ENCODE measurements at regions not wholly inside any gene's neighbourhood (a gene's known extent, or its start where the extent isn't known, plus 50 kb on each side); places are given as distances from the start of the nearest gene placed in this dataset.

DNA sequence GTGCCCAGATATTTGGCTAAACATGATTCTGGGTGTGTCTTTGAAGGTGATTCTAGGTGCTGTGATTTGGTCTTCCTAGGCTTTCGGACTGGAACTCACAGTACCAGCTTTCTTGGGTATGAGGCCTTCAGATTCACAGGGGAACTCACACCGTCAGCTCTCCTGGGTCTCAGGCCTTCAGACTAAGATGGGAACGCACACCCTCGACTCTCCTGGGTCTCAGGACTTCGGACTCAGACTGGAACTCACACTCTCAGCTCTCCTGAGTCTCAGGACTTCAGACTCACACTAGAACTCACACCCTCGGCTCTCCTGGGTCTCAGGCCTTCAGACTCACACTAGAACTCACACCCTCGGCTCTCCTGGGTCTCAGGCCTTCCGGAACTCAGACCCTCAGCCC, 137.7 kb downstream of the CRLF2 start:
- peaks cover 10% of the 10 kb centered on the region for H3K4me1 Mint-ChIP-seq
- TF ChIP-seq, protein P1, sequence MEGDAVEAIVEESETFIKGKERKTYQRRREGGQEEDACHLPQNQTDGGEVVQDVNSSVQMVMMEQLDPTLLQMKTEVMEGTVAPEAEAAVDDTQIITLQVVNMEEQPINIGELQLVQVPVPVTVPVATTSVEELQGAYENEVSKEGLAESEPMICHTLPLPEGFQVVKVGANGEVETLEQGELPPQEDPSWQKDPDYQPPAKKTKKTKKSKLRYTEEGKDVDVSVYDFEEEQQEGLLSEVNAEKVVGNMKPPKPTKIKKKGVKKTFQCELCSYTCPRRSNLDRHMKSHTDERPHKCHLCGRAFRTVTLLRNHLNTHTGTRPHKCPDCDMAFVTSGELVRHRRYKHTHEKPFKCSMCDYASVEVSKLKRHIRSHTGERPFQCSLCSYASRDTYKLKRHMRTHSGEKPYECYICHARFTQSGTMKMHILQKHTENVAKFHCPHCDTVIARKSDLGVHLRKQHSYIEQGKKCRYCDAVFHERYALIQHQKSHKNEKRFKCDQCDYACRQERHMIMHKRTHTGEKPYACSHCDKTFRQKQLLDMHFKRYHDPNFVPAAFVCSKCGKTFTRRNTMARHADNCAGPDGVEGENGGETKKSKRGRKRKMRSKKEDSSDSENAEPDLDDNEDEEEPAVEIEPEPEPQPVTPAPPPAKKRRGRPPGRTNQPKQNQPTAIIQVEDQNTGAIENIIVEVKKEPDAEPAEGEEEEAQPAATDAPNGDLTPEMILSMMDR (IDR thresholded peaks at IDR 0.05), result no peak
- no peak overlapping the region for H3K27ac Mint-ChIP-seq
- H3K4me3 Mint-ChIP-seq, result no peak overlapping the region
- peaks cover 19% of the 10 kb centered on the region for H3K27me3 Mint-ChIP-seq (ENCODE audit: low read depth, poor library complexity)
- peaks cover 21% of the 10 kb centered on the region for H3K9me3 Mint-ChIP-seq
- DNase-seq, result no peak
- no peaks in the 10 kb centered on the region for H3K36me3 Mint-ChIP-seq (ENCODE audit: low read depth)

DNA sequence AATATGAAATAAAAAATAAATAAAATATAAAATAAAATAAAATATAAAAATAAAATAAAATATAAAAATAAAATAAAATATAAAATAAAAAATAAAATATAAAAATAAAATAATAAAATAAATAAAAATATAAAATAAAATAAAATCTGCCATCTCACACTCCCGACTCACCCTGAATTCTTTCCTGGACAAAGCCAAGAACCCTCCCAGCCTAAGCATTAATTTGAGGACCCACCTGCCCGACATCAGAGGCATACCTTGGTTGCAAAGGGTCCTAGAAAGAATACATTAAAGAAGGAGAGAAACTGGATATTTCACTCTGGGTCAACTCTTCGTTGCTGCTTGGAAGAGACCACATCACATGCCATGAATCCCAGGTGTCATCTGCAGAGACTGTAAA, 138.3 kb downstream of the CRLF2 start:
- Mint-ChIP-seq H3K36me3 (ENCODE audit: low read depth) (no peaks in the 10 kb centered on the region), H3K9me3 (peaks cover 21% of the 10 kb centered on the region), H3K27me3 (ENCODE audit: low read depth, poor library complexity) (peaks cover 19% of the 10 kb centered on the region), H3K27ac (no peak overlapping the region), H3K4me1 (peaks cover 10% of the 10 kb centered on the region), H3K4me3 (no peak overlapping the region)
- TF ChIP-seq, protein P1 (IDR thresholded peaks at IDR 0.05), result no peak
- DNase-seq, result no peak

DNA sequence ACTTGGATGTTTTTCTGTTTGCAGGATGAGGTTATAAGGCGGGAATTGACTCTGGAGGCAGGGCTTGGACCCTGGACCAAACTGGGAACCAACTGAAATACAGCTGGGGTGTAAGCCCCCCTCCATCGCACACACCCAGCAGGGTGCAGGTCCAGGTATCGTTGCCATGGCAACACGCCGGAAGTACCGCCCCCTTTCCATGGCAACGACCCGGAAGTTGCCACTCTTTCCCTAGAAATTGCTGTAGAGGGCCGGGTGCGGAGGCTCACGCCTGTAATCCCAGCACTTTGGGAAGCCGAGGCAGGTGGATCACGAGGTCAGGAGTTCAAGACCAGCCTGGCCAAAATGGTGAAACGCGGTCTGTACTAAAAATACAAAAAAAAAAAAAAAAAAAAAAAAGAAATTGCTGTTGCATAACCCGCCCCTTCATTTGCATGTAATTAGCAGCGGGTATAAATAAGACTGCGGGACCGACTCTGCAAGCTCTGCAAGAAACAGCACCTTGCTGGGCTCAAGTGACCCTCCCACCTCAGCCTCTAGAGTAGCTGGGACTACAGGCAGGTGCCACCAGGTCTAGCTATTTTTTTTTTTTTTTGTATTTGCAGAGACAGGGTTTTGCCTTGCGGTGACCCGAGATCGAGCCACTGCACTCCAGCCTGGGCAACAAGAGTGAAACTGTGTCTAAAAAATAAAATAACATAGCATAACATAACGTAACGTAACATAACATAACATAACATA, 139.6 kb downstream of the CRLF2 start:
- no peak for DNase-seq
- H3K27me3 Mint-ChIP-seq (ENCODE audit: low read depth, poor library complexity), result peaks cover 20% of the 10 kb centered on the region
- peaks cover 10% of the 10 kb centered on the region for H3K4me1 Mint-ChIP-seq
- TF ChIP-seq, protein P1 (IDR thresholded peaks at IDR 0.05), result no peak
- no peaks in the 10 kb centered on the region for H3K36me3 Mint-ChIP-seq (ENCODE audit: low read depth)
- H3K9me3 Mint-ChIP-seq, result peaks cover 21% of the 10 kb centered on the region
- H3K4me3 Mint-ChIP-seq, result no peak overlapping the region
- no peak overlapping the region for H3K27ac Mint-ChIP-seq

DNA sequence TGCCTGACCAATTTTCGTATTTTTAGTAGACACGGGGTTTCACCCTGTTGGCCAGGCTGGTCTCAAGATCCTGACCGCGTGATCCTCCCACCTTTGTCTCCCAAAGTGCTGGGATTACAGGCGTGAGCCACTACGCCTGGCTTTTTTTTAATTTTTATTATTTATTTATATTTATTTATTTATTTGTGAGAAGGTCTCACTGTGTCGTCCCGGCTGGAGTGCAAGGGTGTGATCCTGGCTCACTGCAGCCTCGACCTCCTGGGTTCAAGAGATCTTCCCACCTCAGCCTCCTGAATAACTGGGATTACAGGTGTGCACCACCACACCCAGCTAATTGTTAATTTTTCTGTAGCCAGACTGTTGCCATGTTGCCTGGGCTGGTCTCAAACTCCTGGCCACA, 141.1 kb downstream of the CRLF2 start:
- no peak overlapping the region for H3K27ac Mint-ChIP-seq
- no peaks in the 10 kb centered on the region for H3K36me3 Mint-ChIP-seq (ENCODE audit: low read depth)
- peaks cover 26% of the 10 kb centered on the region for H3K27me3 Mint-ChIP-seq (ENCODE audit: low read depth, poor library complexity)
- peaks cover 16% of the 10 kb centered on the region for H3K9me3 Mint-ChIP-seq
- no peaks in the 10 kb centered on the region for H3K4me1 Mint-ChIP-seq
- no peak overlapping the region for H3K4me3 Mint-ChIP-seq
- TF ChIP-seq, protein P1 (IDR thresholded peaks at IDR 0.05), result no peak
- no peak for DNase-seq

DNA sequence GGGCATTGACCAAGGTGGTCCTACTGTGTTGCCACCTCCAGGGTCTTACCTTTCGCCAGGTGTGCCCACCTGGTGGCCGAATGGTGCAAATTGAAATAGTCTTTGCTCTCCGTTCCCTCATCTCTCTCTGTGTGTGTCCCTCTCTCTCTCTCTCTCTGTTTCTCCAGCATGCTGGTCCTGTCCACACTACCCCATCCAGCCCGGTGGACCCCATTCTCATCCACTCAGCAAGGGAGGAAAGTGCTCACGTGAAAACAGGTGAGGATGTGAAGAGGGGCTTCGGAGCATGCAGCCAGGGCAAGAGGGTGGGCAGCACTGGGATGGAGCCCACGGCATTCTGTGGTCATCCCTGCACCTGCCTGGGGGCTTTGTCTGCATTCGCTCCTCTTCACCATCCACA, 150.1 kb downstream of the CRLF2 start:
- peaks cover 27% of the 10 kb centered on the region for H3K27me3 Mint-ChIP-seq (ENCODE audit: low read depth, poor library complexity)
- peaks cover 33% of the 10 kb centered on the region for H3K9me3 Mint-ChIP-seq
- TF ChIP-seq, protein P1 (IDR thresholded peaks at IDR 0.05), result no peak
- H3K36me3 Mint-ChIP-seq (ENCODE audit: low read depth), result no peaks in the 10 kb centered on the region
- H3K4me1 Mint-ChIP-seq, result no peaks in the 10 kb centered on the region
- H3K27ac Mint-ChIP-seq, result no peak overlapping the region
- no peak for DNase-seq
- H3K4me3 Mint-ChIP-seq, result no peak overlapping the region

DNA sequence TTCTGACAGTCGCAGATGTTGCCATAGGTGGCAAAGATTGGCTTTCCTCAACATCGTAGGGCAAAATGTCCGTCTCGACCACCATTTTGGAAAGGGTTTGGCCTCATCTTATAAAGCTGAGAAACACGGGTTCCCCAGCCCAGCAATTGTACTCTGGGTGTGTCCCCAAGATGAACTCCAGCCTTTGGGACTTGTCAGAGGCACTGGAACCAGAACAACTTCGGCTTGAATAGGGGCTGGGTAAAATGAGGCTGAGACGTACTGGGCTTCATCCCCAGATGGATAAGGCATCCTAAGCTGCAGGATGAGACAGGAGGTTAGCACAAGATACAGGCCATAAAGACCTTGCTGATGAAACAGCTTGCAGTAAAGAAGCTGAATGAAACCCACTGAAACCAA, 151.9 kb downstream of the CRLF2 start:
- Mint-ChIP-seq H3K27ac (no peak overlapping the region), H3K4me1 (no peaks in the 10 kb centered on the region), H3K4me3 (no peak overlapping the region), H3K27me3 (ENCODE audit: low read depth, poor library complexity) (peaks cover 27% of the 10 kb centered on the region), H3K9me3 (peaks cover 32% of the 10 kb centered on the region), H3K36me3 (ENCODE audit: low read depth) (no peaks in the 10 kb centered on the region)
- no peak for DNase-seq
- TF ChIP-seq, protein P1 (IDR thresholded peaks at IDR 0.05), result no peak
